Activated CD4-positive, CD25-positive, alpha-beta regulatory T cell treated with anti-CD3 and anti-CD28 coated beads, Interleukin-2, amount 50 U/mL, for 16 hours (primary cell): ENCODE measurements at regions not wholly inside any gene's neighbourhood (a gene's known extent, or its start where the extent isn't known, plus 50 kb on each side); places are given as distances from the start of the nearest gene placed in this dataset.
"Not testable (repeated sequence)": the region's sequence is repeated elsewhere in the genome, so short reads cannot be mapped to it uniquely, and the experiment has no call there.

ENCODE experiments used
- DNase-seq: peaks from one replicate; pipeline ENCODE4 v3.0.0-alpha.2; 2020; ENCODE audit warnings: low read depth, low spot score

- DNase-seq: no peak
These were observed 2008.5 kb upstream of the WWC1 start for GRCh38 chr5:166282939-166283338.

GRCh38 chr5:166285361-166285760 is 2006.1 kb upstream of the WWC1 start:
- DNase-seq: no peak

- no peak for DNase-seq
These were observed 2004.6 kb upstream of the WWC1 start for GRCh38 chr5:166286832-166287231.

- no peak for DNase-seq
These were observed 2003.6 kb upstream of the WWC1 start for GRCh38 chr5:166287866-166288265.

- DNase-seq: not testable (repeated sequence)
These were observed 1999.6 kb upstream of the WWC1 start for GRCh38 chr5:166291800-166292199.

GRCh38 chr5:166293892-166294291 is 1997.6 kb upstream of the WWC1 start:
- no peak for DNase-seq

- no peak for DNase-seq
These were observed 1989.3 kb upstream of the WWC1 start for GRCh38 chr5:166302166-166302565.

GRCh38 chr5:166317425-166317824 is 1974.0 kb upstream of the WWC1 start:
- DNase-seq: no peak

GRCh38 chr5:166320920-166321480 is 1970.4 kb upstream of the WWC1 start:
- no peak for DNase-seq

GRCh38 chr5:166324372-166324771 is 1967.1 kb upstream of the WWC1 start:
- no peak for DNase-seq

- DNase-seq: no peak
These were observed 1962.2 kb upstream of the WWC1 start for GRCh38 chr5:166329149-166329800.

GRCh38 chr5:166330036-166330435 is 1961.4 kb upstream of the WWC1 start:
- no peak for DNase-seq

- no peak for DNase-seq
These were observed 1959.9 kb upstream of the WWC1 start for GRCh38 chr5:166331521-166331920.

- no peak for DNase-seq
These were observed 1952.6 kb upstream of the WWC1 start for GRCh38 chr5:166338801-166339200.

GRCh38 chr5:166340039-166340438 is 1951.4 kb upstream of the WWC1 start:
- DNase-seq: no peak

- no peak for DNase-seq
These were observed 1949.6 kb upstream of the WWC1 start for GRCh38 chr5:166341740-166342337.

- no peak for DNase-seq
These were observed 1949.0 kb upstream of the WWC1 start for GRCh38 chr5:166342402-166342801.

GRCh38 chr5:166346726-166347374 is 1944.6 kb upstream of the WWC1 start:
- DNase-seq: no peak

- no peak for DNase-seq
These were observed 1942.4 kb upstream of the WWC1 start for GRCh38 chr5:166349046-166349445.

GRCh38 chr5:166353580-166353979 is 1937.9 kb upstream of the WWC1 start:
- DNase-seq: no peak

- no peak for DNase-seq
These were observed 1937.1 kb upstream of the WWC1 start for GRCh38 chr5:166354332-166354731.

- no peak for DNase-seq
These were observed 1935.3 kb upstream of the WWC1 start for GRCh38 chr5:166356096-166356495.
